ENCODE measurements at regions not wholly inside any gene's neighbourhood (a gene's known extent, or its start where the extent isn't known, plus 50 kb on each side); places are given as distances from the start of the nearest gene placed in this dataset.
"Not testable (repeated sequence)": the region's sequence is repeated elsewhere in the genome, so short reads cannot be mapped to it uniquely, and the experiment has no call there.

- DNase-seq (ENCODE audit: low read depth) = no peak
These were observed 273.2 kb upstream of the PAPPA start for GRCh38 chr9:115880221-115880885.

- DNase-seq (ENCODE audit: low read depth) = peak; percentile 16
These were observed 270.7 kb upstream of the PAPPA start for GRCh38 chr9:115882911-115883310.

GRCh38 chr9:115883467-115884329 lies 269.9 kb upstream of the PAPPA start:
- peak; percentile 56 for DNase-seq (ENCODE audit: low read depth)

GRCh38 chr9:115884846-115885245 lies 268.7 kb upstream of the PAPPA start:
- DNase-seq (ENCODE audit: low read depth) = peak; percentile 34

- DNase-seq (ENCODE audit: low read depth) = peak; percentile 36
These were observed 265.5 kb upstream of the PAPPA start for GRCh38 chr9:115888131-115888530.

GRCh38 chr9:115891929-115892328 lies 261.7 kb upstream of the PAPPA start:
- no peak for DNase-seq (ENCODE audit: low read depth)

- not testable (repeated sequence) for DNase-seq (ENCODE audit: low read depth)
These were observed 255.1 kb upstream of the PAPPA start for GRCh38 chr9:115898478-115898877.

GRCh38 chr9:115900698-115901097 lies 252.9 kb upstream of the PAPPA start:
- no peak for DNase-seq (ENCODE audit: low read depth)

- no peak for DNase-seq (ENCODE audit: low read depth)
These were observed 242.6 kb upstream of the PAPPA start for GRCh38 chr9:115910959-115911358.

- DNase-seq (ENCODE audit: low read depth) = no peak
These were observed 241.5 kb upstream of the PAPPA start for GRCh38 chr9:115912086-115912485.

- peak; percentile 23 for DNase-seq (ENCODE audit: low read depth)
These were observed 239.9 kb upstream of the PAPPA start for GRCh38 chr9:115913696-115914095.

GRCh38 chr9:115914291-115914690 lies 239.3 kb upstream of the PAPPA start:
- no peak for DNase-seq (ENCODE audit: low read depth)

GRCh38 chr9:115921301-115921700 lies 232.3 kb upstream of the PAPPA start:
- no peak for DNase-seq (ENCODE audit: low read depth)

GRCh38 chr9:115922444-115922843 lies 231.1 kb upstream of the PAPPA start:
- no peak for DNase-seq (ENCODE audit: low read depth)

GRCh38 chr9:115923410-115923809 lies 230.2 kb upstream of the PAPPA start:
- no peak for DNase-seq (ENCODE audit: low read depth)

- DNase-seq (ENCODE audit: low read depth) = no peak
These were observed 229.5 kb upstream of the PAPPA start for GRCh38 chr9:115923903-115924668.

- DNase-seq (ENCODE audit: low read depth) = no peak
These were observed 229.0 kb upstream of the PAPPA start for GRCh38 chr9:115924669-115924987.

- no peak for DNase-seq (ENCODE audit: low read depth)
These were observed 228.2 kb upstream of the PAPPA start for GRCh38 chr9:115925424-115925823.

- peak; percentile 17 for DNase-seq (ENCODE audit: low read depth)
These were observed 223.1 kb upstream of the PAPPA start for GRCh38 chr9:115930472-115930871.

- no peak for DNase-seq (ENCODE audit: low read depth)
These were observed 215.1 kb upstream of the PAPPA start for GRCh38 chr9:115938479-115938878.

- DNase-seq (ENCODE audit: low read depth) = peak; percentile 19
These were observed 214.4 kb upstream of the PAPPA start for GRCh38 chr9:115939065-115939765.
